GM18508 (cell line): ENCODE measurements at regions not wholly inside any gene's neighbourhood (a gene's known extent, or its start where the extent isn't known, plus 50 kb on each side); places are given as distances from the start of the nearest gene placed in this dataset.

Experiments used
- ATAC-seq: cut with Tn5 transposase; IDR thresholded peaks from one replicate; pipeline ENCODE4 v1.9.1; 2021; ENCODE audit warnings: moderate number of reproducible peaks; ENCODE audit not compliant: insufficient read depth, unreplicated experiment

GRCh38 chr22:46086577-46087335 lies 63.6 kb upstream of the PPARA start:
- ATAC-seq = no peak

DNA sequence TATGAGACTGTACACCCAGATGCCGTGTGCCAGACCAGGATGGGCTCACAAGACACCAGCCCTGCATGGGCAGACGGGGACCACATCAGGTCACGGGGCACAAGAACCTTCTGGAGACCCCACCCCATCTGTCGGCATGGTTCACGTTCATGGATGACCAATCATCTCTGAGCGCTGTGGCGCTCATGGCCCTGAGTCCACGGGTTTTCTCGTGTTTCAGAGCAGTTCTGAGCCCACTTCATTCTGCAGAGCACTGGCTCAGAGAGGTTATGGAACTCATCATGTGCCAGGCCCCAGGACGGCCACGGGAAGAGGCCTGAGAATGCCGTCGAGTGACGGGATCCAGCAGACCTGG lies 63.0 kb upstream of the PPARA start:
- no peak for ATAC-seq

- ATAC-seq = no peak
Measured at GRCh38 chr22:46087816-46088277, 62.5 kb upstream of the PPARA start.

- ATAC-seq = no peak
Measured at GRCh38 chr22:46088541-46089311, 61.6 kb upstream of the PPARA start.

DNA sequence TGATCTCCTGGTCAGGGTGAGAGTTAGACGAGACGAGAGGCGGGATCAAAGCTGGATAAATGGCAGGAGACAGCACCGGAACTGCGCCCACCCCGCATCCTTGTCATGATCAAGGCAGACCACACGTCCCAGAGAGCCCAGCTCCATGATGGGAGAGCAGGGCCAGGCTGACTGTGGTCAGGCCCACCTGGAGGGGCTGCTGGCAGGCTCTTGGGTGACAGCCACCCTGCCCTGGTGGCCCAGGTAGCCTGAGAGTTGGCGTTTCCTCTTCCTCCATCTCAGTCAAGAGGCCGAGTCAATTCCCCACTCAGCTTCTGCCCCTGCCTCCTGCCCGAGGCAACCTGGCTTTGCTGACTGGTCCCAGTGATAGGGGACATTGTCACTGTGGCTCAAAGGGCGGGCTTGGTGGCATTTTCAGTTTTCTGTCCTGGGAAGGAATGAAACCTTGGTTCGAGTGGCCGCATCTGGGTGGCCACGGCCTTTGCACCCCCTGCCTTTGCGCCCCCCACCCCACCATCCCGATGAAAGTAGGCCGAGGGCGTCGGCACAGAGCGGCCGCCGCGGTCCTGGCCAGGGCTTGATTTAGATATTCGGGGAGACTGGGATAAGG lies 60.8 kb upstream of the PPARA start:
- no peak for ATAC-seq

GRCh38 chr22:46090036-46090591 lies 60.2 kb upstream of the PPARA start:
- ATAC-seq = no peak

GRCh38 chr22:46090631-46091201 lies 59.6 kb upstream of the PPARA start:
- no peak for ATAC-seq

DNA sequence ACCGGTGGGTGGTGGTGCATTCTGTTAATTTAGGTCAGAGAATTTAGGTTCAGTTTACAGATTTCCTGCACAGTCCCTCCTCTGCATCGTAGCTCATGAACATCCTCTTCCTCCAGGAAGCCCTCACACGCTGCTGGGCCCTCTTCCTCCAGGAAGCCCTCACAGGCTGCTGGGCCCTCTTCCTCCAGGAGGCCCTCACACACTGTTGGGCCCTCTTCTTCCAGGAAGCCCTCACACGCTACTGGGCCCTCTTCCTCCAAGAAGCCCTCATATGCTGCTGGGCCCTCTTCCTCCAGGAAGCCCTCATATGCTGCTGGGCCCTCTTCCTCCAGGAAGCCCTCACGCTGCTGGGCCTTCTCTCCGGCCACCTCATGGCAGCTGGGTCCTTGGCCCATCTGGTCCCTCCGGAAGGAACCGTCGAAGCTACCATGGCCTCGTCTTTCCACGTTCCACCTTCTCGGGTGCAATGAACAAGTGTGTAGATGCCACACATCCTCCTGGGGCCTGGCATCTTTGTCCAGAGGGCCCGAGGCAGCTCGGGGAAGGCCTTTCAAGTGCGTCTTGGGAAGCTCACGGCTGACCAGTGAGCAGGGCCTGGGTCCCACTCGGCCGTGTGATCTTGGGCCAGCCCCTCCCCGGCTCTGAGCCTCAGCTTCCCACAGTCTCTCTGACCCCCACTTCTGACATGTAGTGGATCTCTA lies 58.9 kb upstream of the PPARA start:
- no peak for ATAC-seq

DNA sequence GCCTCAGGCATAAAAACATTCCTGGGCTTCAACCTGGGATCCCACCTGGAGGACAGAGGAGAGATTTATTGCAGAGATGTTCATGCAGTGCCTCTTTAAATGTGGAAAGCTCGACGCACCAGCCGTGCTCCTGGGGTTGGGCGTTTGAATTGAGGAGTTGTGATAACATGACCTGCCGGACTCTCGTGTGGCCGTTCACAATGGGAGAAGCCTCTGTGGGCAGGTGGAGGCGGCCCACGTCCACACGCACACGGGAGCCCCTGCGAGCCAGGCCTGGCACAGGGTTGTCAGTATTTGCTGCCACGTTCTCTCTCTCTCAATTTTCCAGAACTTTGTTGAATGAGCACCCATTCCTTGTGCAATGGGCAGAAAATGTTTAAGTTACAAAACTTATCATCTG lies 58.3 kb upstream of the PPARA start:
- no peak for ATAC-seq

DNA sequence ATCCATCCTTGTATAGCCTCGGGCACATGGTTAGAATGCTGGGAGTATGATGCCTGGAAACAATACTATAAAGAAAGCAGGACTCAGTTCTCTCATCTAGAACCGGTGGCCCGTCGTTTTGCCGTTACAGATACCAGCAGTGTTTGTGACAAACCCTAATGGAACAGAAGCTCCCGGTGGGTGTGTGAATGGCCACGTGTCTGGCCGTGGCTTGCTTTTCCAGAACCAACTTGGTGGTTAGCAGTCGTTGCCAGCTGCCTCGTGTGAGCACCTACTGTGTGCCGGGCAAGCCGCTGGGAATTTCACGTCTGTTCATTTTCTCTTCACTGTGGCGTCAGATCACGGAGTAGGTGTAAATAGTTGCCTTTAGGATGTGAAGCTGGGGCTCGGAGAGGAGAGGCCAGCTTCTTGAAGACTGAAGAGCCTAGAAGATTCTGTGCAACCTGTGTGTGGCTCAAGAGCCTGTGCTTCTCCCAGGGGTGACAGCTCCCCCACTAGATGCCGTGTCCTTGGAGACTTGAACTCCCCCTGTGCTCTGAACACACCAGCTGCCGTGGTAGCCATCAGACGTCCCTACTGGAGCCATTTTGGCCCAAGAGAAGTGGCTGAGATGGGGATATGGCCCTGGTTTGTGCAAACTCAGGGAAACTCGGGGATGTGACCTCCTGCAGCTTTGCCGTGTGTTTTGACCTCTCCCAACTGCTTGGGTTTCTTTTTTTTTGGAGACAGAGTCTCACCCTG lies 57.5 kb upstream of the PPARA start:
- no peak for ATAC-seq

DNA sequence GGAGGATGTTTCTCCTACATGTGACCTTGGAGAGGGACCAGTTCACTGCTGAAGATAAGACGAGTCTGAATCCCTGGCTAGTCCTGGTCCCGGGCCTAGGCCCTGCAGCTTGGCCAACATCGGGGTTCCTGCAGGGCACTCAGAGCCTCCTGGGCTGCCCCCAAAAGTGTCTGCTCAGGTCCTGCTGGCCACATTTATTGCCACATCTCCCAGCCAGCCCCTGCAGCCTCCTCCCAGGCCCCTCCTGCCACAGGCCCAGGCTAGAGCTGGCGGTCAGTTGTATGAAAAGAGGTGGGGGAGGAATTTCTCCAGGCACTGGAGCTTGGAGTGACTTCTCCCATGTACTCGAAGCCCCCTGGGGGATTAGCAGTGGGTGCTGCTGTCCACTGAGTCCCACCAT lies 56.5 kb upstream of the PPARA start:
- ATAC-seq = no peak

DNA sequence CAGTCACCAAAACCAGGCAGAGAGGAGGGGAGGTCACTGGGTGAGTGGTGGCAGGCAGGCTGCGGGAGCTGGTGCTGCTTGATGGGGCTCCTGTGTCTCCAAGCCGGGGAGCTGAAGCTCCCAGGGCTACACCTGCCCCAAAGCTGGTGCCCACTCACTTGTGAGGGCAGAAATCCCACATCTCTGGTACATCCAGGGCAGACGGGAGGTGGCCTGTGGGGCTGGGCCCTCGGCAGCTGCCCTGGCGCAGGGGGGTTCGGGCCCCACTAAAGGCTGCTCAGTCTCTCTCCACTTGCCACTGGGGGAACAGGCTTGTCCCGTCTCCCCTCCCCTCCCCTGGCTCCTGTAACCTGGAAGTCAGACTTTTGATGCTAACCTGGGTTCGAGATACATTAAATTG lies 55.6 kb upstream of the PPARA start:
- no peak for ATAC-seq

DNA sequence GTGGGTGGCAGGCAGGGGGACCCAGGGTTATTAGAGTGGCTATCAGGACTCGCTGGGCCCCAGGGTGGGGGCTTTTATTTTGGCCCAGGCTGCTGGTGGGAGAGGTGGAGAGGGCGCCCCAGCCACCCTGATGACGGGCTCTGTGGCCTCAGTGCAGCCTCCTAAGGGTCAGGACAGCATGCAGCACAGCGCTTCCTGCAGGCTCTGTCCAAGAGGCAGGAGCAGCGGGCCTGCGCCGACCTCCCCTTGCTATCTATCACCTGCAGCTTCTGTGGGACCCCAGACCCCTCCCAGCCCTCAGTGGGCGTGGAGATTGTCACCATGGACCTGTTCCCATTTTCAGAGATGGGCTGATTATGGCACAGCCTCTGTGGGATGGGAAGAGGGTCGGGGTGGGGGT lies 54.3 kb upstream of the PPARA start:
- no peak for ATAC-seq

GRCh38 chr22:46096706-46097230 lies 53.6 kb upstream of the PPARA start:
- no peak for ATAC-seq

- ATAC-seq = no peak
Measured at GRCh38 chr22:46097268-46097900, 52.9 kb upstream of the PPARA start.

- ATAC-seq = no peak
Measured at GRCh38 chr22:46098525-46099475, 51.5 kb upstream of the PPARA start.

DNA sequence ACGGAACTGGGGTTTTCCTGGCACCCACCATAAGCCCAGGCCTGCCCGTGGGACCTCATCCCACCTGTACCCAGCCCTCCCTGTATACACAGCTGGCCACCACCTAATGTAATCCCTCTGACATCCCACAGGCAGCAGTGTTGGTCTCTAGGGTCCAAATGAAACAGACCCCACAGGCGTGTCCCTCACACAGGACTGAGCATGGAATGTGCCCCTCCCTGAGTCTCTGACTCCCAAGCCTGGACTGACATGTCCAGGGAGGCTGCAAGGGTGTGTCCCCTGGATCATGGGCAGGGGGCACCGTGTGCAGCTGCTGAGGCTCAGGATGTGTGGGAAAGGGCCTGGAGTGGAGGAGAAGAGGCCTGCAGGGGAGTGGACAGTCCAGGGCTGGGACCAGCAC lies 50.6 kb upstream of the PPARA start:
- no peak for ATAC-seq
